HG03108 (cell line): ENCODE measurements at regions not wholly inside any gene's neighbourhood (a gene's known extent, or its start where the extent isn't known, plus 50 kb on each side); places are given as distances from the start of the nearest gene placed in this dataset.

Experiments
- ATAC-seq: cut with Tn5 transposase; IDR thresholded peaks from one replicate; pipeline ENCODE4 v1.9.1; 2021; ENCODE audit warnings: moderate library complexity; ENCODE audit not compliant: unreplicated experiment

DNA sequence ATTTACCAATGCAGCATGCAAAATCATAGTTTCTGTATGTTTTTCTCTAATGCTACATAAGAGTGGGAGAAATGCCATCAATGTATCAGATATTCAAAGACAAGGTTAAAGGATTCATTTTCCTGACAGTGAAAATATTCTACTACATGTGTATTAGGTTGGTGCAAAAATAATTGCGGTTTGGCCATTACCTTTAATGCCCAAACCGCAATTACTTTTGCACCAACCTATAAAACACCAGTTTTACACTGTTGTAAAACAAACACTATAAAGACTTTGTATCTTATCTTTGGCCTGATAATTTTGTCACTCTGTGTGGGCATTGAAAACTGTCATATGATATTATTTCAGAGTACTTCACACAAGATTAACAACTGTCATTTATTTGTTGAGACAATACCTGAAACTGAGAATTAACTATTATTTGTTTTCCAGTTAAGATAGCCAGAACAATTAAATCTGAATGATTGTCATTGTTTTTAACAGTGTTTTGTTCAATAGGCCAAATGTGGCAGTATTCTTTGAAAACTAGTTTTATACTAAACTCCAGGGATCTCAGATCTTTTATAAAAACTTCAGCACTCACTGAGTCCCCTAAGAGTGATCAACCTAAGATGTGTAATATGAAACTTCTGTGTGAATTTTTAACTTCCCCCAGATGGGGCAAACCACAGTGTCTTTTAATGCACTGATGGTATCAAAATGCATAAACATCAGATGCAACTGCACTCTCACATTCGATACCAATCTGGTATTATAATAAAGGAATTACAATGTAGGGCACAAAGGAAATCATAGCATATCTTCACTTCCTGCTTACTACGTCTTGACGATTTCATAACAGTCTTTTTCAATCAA lies 53.8 kb upstream of the FBN2 start:
- no peak for ATAC-seq

DNA sequence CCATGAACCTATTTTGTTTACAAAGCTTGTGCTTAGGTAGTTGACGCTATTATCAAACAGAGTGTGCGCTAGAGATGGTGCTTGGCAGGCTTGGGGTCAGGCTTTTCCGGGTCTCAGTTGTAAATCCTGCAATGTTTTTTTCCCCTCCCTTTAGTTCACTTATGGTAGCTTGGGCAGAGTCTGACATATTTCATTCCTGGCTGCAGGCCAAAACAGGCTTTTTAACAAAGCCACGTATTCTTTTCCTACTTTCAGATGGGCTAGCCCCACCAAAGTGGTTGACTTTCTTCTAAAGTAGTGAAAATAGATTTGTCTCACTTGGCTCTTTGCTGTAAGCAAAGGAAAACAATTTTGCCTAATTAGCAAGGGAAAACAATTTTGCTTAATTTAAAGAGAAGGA lies 58.0 kb upstream of the FBN2 start:
- ATAC-seq, result no peak

- no peak for ATAC-seq
Observed at GRCh38 chr5:128597156-128597555, 59.1 kb upstream of the FBN2 start.

DNA sequence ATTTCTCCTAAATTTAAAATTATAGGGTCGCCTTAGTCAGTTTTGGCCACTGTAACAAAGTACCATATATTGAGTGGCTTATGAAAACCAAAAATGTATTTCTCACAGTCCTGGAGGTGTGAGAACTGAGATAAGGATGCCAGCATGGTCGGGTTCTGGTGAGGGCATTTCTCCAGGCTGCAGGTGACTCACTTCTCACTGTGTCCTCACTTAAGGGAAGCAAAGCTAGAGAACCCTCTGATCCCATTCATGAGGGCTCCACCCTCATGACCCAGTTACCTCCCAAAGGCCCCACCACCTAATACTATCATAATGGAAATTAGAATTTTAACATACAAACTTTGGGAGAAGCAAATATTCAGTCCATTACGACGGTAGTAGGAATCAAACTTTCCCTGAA lies 75.1 kb upstream of the FBN2 start:
- ATAC-seq, result no peak

DNA sequence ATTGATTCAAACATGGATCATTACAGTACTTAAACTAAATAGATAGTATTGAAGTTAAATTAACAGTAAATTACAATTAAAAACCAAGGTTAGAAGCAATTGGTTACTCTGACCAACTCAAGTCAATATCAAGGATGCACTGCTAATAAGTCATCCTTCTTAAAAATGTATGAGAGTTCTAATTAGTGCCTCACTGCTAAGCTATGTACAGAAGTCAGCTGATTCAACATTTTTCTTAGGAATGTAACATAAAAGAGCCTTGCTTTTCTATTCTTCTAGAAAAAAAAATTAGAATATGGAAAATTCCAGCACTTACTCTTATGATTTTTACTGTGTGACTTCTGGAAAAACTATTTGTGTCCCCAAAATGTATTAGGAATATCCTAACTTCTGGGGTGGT lies 75.7 kb upstream of the FBN2 start:
- ATAC-seq, result no peak

GRCh38 chr5:128615578-128615977 lies 77.5 kb upstream of the FBN2 start:
- ATAC-seq, result no peak

GRCh38 chr5:128626536-128627090 lies 88.6 kb upstream of the FBN2 start:
- no peak for ATAC-seq

GRCh38 chr5:128627939-128628338 lies 89.9 kb upstream of the FBN2 start:
- ATAC-seq, result no peak

DNA sequence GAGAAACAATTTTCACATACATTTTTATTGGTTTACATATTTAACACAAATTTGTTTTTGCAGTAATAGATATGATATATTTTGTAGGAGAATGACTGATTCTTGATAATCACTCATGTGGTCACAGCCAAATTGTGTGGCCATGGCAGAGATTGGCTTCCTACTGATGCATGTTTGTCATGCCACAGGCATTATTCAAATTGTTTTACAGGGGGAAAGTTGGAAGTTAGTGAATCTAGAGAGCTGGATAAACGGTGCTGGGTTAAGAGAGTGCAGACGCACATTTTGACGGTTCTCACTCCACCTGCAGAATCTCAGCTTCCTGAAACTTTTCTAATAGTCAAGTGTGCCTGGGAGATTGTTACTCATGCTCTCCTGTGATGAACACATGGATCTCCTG lies 91.1 kb upstream of the FBN2 start:
- ATAC-seq, result no peak

DNA sequence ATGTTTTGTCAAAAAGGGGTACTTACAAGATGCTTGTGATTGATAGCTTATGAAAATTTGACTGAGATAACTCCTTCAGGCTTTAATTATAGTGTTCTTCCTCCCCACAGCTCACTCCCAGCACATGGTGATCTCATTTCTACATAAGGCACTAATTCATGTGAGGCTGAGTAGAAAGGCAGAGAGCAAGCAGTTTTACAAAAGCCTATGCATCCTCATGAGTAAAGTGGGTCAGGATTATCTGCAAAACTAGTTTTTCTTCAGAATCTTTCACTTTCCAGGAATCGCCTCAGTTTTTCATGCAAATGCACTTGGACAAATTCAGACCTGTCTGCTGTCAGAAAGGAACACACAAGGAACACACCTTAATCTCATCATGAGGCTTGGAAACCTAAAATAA lies 92.1 kb upstream of the FBN2 start:
- ATAC-seq, result no peak

DNA sequence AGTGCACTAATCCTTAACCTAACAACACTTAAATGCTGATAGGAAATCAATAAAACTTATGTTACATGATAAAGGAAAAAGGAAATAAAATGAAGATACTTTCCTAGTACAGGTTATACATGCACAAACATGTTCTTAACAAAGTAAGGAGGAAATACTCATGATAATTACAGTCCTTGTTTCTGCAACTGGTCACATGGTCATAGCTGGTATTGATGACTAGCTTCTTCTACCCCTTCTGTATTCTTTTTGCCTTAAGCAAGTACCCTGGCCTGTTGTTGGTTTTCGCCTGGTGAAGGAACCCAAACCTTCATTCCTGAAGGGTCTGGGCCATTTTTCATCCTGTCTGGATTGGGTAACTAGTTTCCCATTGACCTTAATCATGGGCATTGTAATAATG lies 93.7 kb upstream of the FBN2 start:
- ATAC-seq, result no peak

DNA sequence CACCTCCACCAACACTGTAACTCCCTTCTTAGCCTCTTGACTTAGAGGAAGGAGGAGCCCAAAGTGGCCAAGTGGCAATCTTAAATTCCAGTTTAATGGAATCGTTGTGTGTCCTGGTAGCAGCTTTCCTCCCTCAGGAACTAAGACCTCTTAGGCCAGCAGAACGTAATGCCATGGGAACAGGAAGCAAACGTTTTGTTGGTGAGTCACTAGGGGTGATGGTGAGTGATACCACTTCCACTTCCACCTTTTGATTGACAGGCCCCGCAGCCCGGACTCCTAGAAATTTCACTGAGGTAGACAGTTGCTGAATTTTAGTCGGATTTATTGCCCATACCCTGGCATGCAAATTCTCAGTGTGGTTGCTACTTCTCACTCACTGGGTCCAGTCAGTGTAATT lies 94.2 kb upstream of the FBN2 start:
- ATAC-seq, result no peak

- no peak for ATAC-seq
Observed at GRCh38 chr5:128633901-128634300, 95.9 kb upstream of the FBN2 start.

DNA sequence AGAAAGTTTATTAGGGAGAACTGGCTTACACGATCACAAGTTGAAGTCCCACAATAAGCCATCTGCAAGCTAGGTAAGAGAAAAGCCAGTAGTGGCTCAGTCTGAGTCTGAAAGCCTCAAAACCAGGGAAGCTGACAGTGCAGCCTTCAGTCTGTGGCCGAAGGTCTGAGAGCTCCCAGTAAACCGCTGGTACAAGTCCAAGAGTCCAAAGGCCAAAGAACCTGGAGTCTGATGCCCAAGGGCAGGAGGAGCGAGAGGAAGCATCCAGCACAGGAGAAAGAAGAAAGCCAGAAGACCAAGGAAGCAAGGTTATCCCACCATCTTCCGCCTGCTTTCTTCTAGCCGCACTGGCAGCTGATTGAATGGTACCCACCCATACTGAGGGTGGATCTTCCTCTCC lies 97.3 kb upstream of the FBN2 start:
- no peak for ATAC-seq

DNA sequence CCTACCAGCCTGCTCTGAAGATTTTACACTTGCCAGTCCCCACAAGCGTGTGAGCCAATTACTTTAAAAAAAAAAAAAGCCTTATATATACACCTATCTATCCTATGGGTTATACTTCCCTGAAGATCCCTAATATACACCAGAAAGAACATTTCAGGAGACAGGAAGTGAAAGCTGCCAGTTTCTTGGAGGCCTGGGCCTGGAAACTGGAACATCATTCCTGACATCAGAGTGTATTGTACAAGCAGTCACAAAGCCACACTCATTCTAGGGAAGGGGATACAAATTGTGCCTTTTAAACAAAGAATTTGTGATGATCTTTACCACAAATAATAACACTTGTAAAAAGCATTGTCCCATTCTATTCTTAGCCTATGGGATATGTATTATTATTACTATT lies 98.3 kb upstream of the FBN2 start:
- ATAC-seq, result no peak

DNA sequence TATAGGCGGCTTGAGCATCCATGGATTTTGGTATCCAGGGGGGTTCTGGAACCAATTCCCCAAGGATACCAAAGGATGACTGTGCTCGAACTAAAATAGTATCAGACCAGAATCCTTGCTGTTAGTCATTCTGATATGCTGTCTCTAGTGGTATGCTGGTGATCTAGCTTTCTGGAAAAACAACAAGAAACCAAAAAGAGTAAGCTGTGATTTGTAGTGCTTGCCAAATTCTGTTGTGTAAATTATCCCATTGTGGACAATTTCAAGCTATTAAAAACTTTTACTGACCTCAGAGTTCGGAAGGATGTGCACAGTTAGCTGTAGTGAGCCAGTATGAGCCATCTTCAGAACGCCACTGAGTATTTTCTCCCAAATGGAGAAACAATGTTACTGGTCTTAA lies 99.0 kb upstream of the FBN2 start:
- ATAC-seq, result no peak

DNA sequence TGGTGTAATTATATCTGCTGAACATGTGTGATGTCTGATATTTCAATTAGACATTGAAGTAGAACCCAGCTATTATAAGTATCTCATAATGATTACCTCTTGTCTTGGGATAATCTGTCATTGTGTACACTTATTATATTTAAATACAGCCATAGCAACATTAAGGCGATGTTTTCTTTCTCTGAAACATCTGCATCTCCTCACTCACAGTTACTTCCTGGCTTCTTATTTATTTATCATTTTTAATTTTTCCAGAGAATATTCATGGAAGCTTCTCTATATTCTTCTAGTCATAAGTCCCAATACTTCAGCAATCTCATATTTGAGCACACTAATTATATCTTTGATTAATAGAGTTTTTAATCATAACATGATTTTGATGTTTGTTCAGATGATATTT lies 103.8 kb upstream of the FBN2 start:
- ATAC-seq, result no peak

DNA sequence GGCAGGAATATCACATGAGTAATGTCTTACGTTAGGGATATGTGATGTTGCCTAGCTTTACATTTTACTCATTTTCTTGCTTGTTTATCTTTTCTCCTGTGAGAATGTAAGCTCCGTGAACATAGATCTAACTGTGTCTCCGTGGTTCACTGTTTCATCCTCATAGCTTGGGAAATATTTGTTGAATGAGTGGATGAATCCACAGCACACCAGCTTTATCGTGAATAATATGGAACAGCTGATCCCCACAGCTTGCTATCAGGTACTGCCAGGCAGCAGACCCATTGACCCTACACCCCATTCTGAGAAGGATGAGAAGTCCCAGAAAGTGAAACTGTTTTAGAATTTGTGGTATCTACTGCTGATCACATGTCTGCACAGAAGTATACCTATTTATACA lies 106.8 kb upstream of the FBN2 start:
- no peak for ATAC-seq

DNA sequence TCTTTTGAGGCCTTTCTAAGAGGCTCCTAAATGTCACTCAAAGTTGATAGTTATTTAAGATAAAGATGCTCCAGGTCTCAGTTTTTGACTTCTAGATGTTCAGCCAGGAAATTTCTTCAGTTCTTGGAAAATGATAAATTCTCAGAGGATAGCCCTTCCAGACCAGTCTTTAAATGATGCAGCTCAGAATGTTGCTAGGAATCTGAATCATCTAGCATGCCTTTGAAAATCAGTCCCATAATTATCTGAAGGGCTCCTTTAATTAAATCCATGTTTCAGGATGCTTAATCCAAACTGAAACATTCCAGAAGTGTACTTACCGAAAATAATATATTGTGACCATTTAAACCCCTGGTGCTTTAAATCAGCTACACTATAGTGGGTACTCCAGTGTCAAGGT lies 107.5 kb upstream of the FBN2 start:
- ATAC-seq, result no peak

DNA sequence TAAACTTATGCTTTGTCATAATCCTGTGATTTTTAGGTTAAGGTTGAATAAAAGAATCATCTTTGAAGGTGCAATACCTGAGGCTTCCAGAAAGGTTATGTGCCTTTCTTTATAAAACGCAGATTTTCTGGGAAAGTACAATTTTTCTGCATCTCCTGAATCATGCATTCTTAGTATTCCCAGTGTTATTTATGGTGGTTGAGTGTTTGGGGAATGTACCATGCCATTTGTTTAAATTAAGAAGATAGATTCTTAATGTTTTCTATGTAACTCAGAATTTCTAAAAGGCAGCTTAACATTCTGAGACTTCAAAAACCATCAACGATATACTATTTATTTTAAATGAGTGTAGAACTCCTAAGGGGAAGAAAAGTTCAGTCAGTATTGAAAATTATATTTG lies 108.1 kb upstream of the FBN2 start:
- ATAC-seq, result no peak

- ATAC-seq, result no peak
Observed at GRCh38 chr5:128649192-128649591, 111.1 kb upstream of the FBN2 start.

DNA sequence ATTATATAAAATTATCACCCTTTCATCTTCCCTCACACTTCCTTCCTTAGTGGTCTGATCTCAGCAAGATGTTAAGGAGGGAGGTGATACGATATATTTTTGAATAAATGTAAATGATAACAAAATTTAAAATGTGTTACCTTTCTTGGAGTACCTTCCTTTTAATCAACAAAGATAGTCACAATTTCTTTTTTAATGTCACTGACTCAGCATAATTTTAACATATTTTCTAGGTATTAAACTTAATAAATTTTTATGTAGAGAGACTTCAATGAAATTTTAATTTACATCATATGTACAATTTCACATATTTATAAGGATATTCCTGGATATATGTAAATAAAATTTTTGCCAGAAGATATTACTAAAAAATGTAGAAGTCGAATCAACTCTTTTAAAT lies 125.0 kb upstream of the FBN2 start:
- ATAC-seq, result no peak
